Left cardiac atrium (tissue), 4 donors: ENCODE measurements at regions not wholly inside any gene's neighbourhood (a gene's known extent, or its start where the extent isn't known, plus 50 kb on each side); places are given as distances from the start of the nearest gene placed in this dataset.
"Not testable (repeated sequence)": the region's sequence is repeated elsewhere in the genome, so short reads cannot be mapped to it uniquely, and the experiment has no call there.

Experiments used
- ATAC-seq, 2 donors: fragments of 200-7000 bp; cut with Tn5 transposase; one replicate each; pipeline ENCODE4 v1.9.1; 2020; ENCODE audit warnings: mild to moderate bottlenecking in 2 of 2, moderate library complexity in 2 of 2
- DNase-seq: peaks from one replicate; pipeline ENCODE4 v3.0.0-alpha.2; 2020
- intact Hi-C, 2 donors: fragments of 100-400 bp; cut with DNase I; formaldehyde crosslinking; loops; one replicate each; pipeline versions ENCODE4 v1.14.1 to v1.15.1; 2022 to 2023
- donor health status: DM: no; HTN: yes; CAD: no.
- donor health status: DM: no; HTN: yes; CAD: no; lungs with severe emphysema.
- donor health status: DM: yes; HTN: yes; CAD: no.
- donor health status: Dilated cardiomyopathy.

- ATAC-seq, result no peak
- no peak for DNase-seq
- intact Hi-C loops, result no loop called here
Observed at GRCh38 chr3:4245671-4246070, 57.5 kb upstream of the SETMAR start.

GRCh38 chr3:4247391-4247790 lies 55.8 kb upstream of the SETMAR start:
- ATAC-seq (no peak), DNase-seq (no peak)
- intact Hi-C loops, result no loop called here

GRCh38 chr3:4250064-4250463 lies 53.1 kb upstream of the SETMAR start:
- intact Hi-C loops, result no loop called here
- no peak for ATAC-seq
- no peak for DNase-seq

DNA sequence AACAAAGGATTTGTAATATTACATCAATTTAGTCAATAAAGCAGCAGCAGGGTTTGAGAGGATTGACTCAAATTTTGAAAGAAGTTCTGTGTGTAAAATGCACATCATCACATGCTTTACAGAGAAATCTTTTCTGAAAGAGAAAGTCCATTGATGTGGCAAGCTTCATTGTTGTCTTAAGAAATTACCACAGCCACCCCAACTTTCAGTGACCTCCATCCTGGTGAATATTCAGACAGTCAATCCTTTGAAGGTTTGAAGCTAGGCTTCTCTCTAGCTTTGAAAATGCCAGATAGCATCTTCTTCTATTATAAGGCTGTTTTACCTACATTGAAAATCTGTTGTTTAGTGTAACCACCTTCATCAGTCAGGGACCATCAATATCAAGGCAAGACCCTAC lies 51.8 kb upstream of the SETMAR start:
- DNase-seq, result no peak
- intact Hi-C loops, result no loop called here
- ATAC-seq, result no peak

- DNase-seq, intact Hi-C loops, ATAC-seq: not testable (repeated sequence)
Observed at GRCh38 chr3:4253072-4253832, 49.9 kb upstream of the SETMAR start.
